ENCODE measurements at regions not wholly inside any gene's neighbourhood (a gene's known extent, or its start where the extent isn't known, plus 50 kb on each side); places are given as distances from the start of the nearest gene placed in this dataset.

GRCh38 chr2:174660984-174661675 lies 63.5 kb upstream of the WIPF1 start (continued):
- TF ChIP-seq SMAD4 (CRISPR knock-in tag; IDR thresholded peaks at IDR 0.05) (no peak), JAZF1 (CRISPR knock-in tag; IDR thresholded peaks at IDR 0.05) (no peak), ZNF425 (CRISPR knock-in tag; conservative IDR thresholded peaks at IDR 0.05) (no peak), ZNF396 (CRISPR knock-in tag; IDR thresholded peaks at IDR 0.05; ENCODE audit: borderline replicate concordance) (no peak), CREB1 (CRISPR knock-in tag; IDR thresholded peaks at IDR 0.05) (no peak)

GRCh38 chr2:174659069-174659900 lies 61.7 kb upstream of the WIPF1 start:
- Mint-ChIP-seq H3K27me3 (ENCODE audit: low read depth) (peaks cover 6% of the 10 kb centered on the region; the same call in 1 of the 2 replicates), H3K27ac (no peak overlapping the region), H3K4me3 (no peak overlapping the region), H3K9me3 (peaks cover 24% of the 10 kb centered on the region), H3K4me1 (peaks cover 8% of the 10 kb centered on the region), H3K36me3 (peaks cover 4% of the 10 kb centered on the region; the same call in 1 of the 2 replicates)
- TF ChIP-seq PRDM15 (CRISPR knock-in tag; IDR thresholded peaks at IDR 0.05) (no peak), PREB (CRISPR knock-in tag; IDR thresholded peaks at IDR 0.05; ENCODE audit: borderline replicate concordance) (no peak), SP1 (CRISPR knock-in tag; conservative IDR thresholded peaks at IDR 0.05) (no peak), NR3C1 (CRISPR knock-in tag; conservative IDR thresholded peaks at IDR 0.05; ENCODE audit: low read depth) (no peak), EMX1 (CRISPR knock-in tag; IDR thresholded peaks at IDR 0.05) (no peak), JAZF1 (CRISPR knock-in tag; IDR thresholded peaks at IDR 0.05) (no peak), ZNF219 (CRISPR knock-in tag; IDR thresholded peaks at IDR 0.05; ENCODE audit: borderline replicate concordance) (no peak)
- no peak for ATAC-seq
- no peak for DNase-seq (ENCODE audit: low spot score)
- ChIA-PET POLR2A (no interaction called here), CTCF (no interaction called here)

- Mint-ChIP-seq H3K36me3 (peaks cover 4% of the 10 kb centered on the region; the same call in 1 of the 2 replicates), H3K27ac (no peak overlapping the region), H3K9me3 (peaks cover 24% of the 10 kb centered on the region), H3K4me1 (no peaks in the 10 kb centered on the region), H3K27me3 (ENCODE audit: low read depth) (peaks cover 6% of the 10 kb centered on the region; the same call in 1 of the 2 replicates), H3K4me3 (no peak overlapping the region)
- no peak for ATAC-seq
- no peak for DNase-seq (ENCODE audit: low spot score)
- ChIA-PET CTCF (no interaction called here), POLR2A (no interaction called here)
- TF ChIP-seq CREB1 (CRISPR knock-in tag; IDR thresholded peaks at IDR 0.05), result no peak
- TF ChIP-seq, protein P1, sequence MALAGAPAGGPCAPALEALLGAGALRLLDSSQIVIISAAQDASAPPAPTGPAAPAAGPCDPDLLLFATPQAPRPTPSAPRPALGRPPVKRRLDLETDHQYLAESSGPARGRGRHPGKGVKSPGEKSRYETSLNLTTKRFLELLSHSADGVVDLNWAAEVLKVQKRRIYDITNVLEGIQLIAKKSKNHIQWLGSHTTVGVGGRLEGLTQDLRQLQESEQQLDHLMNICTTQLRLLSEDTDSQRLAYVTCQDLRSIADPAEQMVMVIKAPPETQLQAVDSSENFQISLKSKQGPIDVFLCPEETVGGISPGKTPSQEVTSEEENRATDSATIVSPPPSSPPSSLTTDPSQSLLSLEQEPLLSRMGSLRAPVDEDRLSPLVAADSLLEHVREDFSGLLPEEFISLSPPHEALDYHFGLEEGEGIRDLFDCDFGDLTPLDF (CRISPR knock-in tag; IDR thresholded peaks at IDR 0.05), result no peak
- TF ChIP-seq AR (CRISPR knock-in tag; IDR thresholded peaks at IDR 0.05), result no peak
- TF ChIP-seq, protein P2, sequence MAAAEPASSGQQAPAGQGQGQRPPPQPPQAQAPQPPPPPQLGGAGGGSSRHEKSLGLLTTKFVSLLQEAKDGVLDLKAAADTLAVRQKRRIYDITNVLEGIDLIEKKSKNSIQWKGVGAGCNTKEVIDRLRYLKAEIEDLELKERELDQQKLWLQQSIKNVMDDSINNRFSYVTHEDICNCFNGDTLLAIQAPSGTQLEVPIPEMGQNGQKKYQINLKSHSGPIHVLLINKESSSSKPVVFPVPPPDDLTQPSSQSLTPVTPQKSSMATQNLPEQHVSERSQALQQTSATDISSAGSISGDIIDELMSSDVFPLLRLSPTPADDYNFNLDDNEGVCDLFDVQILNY (CRISPR knock-in tag; IDR thresholded peaks at IDR 0.05), result no peak
- no peak for TF ChIP-seq SP1 (CRISPR knock-in tag; conservative IDR thresholded peaks at IDR 0.05)
- TF ChIP-seq FOXP1 (CRISPR knock-in tag; IDR thresholded peaks at IDR 0.05; ENCODE audit: borderline replicate concordance), result no peak
- TF ChIP-seq, protein P3, sequence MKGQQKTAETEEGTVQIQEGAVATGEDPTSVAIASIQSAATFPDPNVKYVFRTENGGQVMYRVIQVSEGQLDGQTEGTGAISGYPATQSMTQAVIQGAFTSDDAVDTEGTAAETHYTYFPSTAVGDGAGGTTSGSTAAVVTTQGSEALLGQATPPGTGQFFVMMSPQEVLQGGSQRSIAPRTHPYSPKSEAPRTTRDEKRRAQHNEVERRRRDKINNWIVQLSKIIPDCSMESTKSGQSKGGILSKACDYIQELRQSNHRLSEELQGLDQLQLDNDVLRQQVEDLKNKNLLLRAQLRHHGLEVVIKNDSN (CRISPR knock-in tag; IDR thresholded peaks at IDR 0.05), result no peak
- no peak for TF ChIP-seq GRHL2 (CRISPR knock-in tag; IDR thresholded peaks at IDR 0.05; ENCODE audit: insufficient replicate concordance, severe bottlenecking)
Observed at GRCh38 chr2:174656676-174657176, 59.1 kb upstream of the WIPF1 start.

Data from WTC11 (cell line).